IPS DF 4.7 (cell line): ENCODE measurements at regions not wholly inside any gene's neighbourhood (a gene's known extent, or its start where the extent isn't known, plus 50 kb on each side); places are given as distances from the start of the nearest gene placed in this dataset.

Source experiments
- DNase-seq: peaks from one replicate; pipeline ENCODE4 v3.0.0-alpha.2; 2013; ENCODE audit warnings: low spot score; ENCODE audit errors: extremely low read depth

- no peak for DNase-seq
These were observed 70.1 kb upstream of the PTGFR start for GRCh38 chr1:78420688-78421087.

DNA sequence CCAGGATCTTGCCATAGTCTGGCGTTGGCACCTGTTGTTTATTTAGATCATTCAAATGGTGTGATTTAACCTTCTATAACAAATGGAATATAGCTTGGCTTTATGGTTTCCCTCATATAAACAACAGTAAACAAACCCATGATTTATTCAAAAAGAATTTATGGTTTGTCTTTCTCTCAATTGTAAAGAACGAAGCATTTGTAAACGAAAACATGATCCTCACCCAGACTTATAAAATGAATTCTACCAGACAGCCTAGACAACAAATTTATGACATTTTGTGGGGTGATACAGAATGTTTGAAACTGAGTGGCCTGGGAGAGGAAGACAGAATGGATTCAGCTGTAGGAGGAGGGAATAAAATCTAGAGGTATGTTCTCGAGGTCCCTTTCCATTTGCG lies 66.1 kb upstream of the PTGFR start:
- no peak for DNase-seq

DNA sequence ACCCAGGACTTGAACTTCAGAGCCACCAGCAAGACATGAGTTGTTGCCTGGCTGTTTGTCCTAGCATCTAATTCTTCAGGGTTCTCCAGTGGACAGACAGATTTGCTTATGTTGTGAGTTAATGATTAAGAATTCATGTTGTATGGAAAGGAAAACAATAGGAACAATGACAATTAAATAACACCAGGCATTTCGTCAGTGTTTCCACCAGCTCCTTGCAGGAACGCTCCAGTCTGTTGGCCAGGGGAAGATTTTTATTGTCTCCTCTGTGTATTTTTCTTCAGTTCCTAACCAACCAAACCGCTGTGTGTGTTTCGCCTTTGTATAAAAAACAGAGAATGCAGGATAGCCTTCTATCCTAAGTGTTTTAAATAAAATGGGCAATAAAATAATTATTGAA lies 64.4 kb upstream of the PTGFR start:
- no peak for DNase-seq

GRCh38 chr1:78427506-78427905 lies 63.3 kb upstream of the PTGFR start:
- no peak for DNase-seq

DNA sequence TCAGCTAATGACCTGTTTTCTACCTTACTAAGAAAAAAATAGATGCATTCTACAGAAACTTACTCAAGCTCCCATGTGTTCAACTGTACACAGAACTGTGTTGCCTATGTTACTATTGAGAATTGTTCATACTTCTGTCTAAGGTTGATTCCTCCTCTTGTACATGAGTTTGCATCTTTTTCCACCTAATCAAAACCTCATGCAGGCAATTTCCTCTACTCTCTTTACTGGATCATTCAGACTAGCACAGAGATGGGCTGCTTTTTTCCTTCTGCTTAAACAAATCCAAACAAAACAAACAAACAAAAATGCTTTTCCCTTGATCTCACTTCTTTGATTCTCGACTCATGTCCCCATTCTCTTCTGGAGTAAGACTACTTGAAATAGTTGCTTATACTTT lies 58.8 kb upstream of the PTGFR start:
- DNase-seq, result no peak

DNA sequence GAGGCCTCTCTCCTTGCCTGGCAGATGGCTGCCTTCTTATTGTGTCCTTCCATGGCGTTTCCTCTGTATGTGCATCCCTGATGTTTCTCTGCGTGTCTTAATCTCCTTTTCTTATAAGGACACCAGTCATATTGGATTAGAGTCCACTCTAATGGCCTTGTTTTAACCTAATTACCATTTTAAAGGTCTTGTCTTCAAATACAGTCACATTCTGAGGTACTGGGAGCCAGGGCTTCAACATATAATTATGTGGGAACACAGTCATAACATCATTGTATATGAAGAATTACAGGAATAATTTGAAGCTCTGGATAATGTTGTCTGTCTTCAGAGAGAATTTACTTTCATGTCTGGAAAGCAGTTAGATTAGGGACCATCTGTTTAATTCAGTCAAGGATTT lies 56.4 kb upstream of the PTGFR start:
- DNase-seq, result no peak

GRCh38 chr1:78436961-78437360 lies 53.8 kb upstream of the PTGFR start:
- DNase-seq, result no peak

GRCh38 chr1:78437396-78437795 lies 53.4 kb upstream of the PTGFR start:
- DNase-seq, result no peak

GRCh38 chr1:78437941-78438340 lies 52.8 kb upstream of the PTGFR start:
- DNase-seq, result no peak

DNA sequence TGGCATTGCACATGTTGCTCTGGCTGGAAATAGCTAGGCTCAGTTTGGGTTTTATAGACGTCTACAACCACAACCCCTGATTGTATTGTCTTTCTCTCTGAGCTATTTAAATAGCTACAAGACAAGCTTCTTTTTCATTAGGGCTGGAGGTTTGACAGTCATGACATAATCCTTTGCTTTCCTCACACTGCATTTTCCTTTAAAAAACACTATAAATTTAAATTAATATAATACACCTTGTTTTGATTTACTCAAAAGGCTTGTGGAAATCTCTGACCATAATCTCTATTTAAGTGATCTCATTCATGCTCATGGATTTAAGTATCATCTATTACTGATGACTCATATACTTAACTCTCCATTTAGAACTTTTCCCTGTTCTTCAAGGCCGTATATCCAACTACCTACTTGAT lies 50.4 kb upstream of the PTGFR start:
- no peak for DNase-seq
